H1 (cell line): ENCODE measurements at regions not wholly inside any gene's neighbourhood (a gene's known extent, or its start where the extent isn't known, plus 50 kb on each side); places are given as distances from the start of the nearest gene placed in this dataset.

ENCODE experiments used
- CEBPB ChIP-seq: IDR thresholded peaks from 2 replicates; pipeline ENCODE4 v1.6.1; 2012; ENCODE audit warnings: low read depth, low read length
- CTCF ChIP-seq, 3 experiments: IDR thresholded peaks; 1 replicate in 2 of 3; 2 replicates in 1 of 3; pipeline versions ENCODE4 v1.5.1 to v1.6.1; 2011; ENCODE audit warnings: low read length in 3 of 3, mild to moderate bottlenecking in 3 of 3, inconsistent platforms in 2 of 3, low read depth in 1 of 3, moderate library complexity in 1 of 3; ENCODE audit not compliant: insufficient read depth in 1 of 3; ENCODE audit errors: control extremely low read depth in 1 of 3
- EGR1 ChIP-seq: IDR thresholded peaks from 2 replicates; pipeline ENCODE4 v1.6.1; 2011; ENCODE audit warnings: low read depth, low read length, borderline replicate concordance
- EP300 ChIP-seq, 2 experiments: IDR thresholded peaks; 1 replicate in 1 of 2; 2 replicates in 1 of 2; pipeline ENCODE4 v1.6.1; 2011 to 2012; ENCODE audit warnings: low read depth in 2 of 2, low read length in 2 of 2, mild to moderate bottlenecking in 2 of 2, borderline replicate concordance in 1 of 2, inconsistent platforms in 1 of 2, moderate library complexity in 1 of 2
- EZH2 ChIP-seq: fragments of 200-600 bp; sonication (generic); IDR thresholded peaks from 2 replicates; pipeline ENCODE4 v1.7.1; 2012; ENCODE audit warnings: low read depth, mild to moderate bottlenecking, moderate library complexity, low read length, inconsistent platforms; ENCODE audit not compliant: severe bottlenecking
- GTF2F1 ChIP-seq: IDR thresholded peaks from 2 replicates; pipeline ENCODE4 v1.6.1; 2012; ENCODE audit warnings: low read depth, low read length, improper control_type of control experiment, borderline replicate concordance
- MAFK ChIP-seq: IDR thresholded peaks from 2 replicates; pipeline ENCODE4 v1.6.1; 2012; ENCODE audit warnings: low read depth, mild to moderate bottlenecking, improper control_type of control experiment, low read length
- RNF2 ChIP-seq: fragments of 200-900, 300-1000 bp; sonication (generic); IDR thresholded peaks from 2 replicates; pipeline ENCODE4 v1.7.1; 2016; ENCODE audit warnings: borderline replicate concordance, low read depth, mild to moderate bottlenecking, antibody characterized with exemption, low read length; ENCODE audit not compliant: poor library complexity, severe bottlenecking; ENCODE audit errors: missing control alignments
- SAP30 ChIP-seq: fragments of 300-600 bp; sonication (generic); IDR thresholded peaks from 2 replicates; pipeline ENCODE4 v1.7.1; 2012; ENCODE audit warnings: low read length, moderate library complexity, mild to moderate bottlenecking, inconsistent platforms; ENCODE audit not compliant: insufficient read depth, insufficient replicate concordance

GRCh38 chr13:86907156-86907555 is 764.0 kb upstream of the SLITRK5 start:
- no peak for TF ChIP-seq MAFK
- TF ChIP-seq CTCF (IDR thresholded peaks at IDR 0.05; ENCODE audit: control extremely low read depth in 1 of 3, insufficient read depth in 1 of 3, low read depth in 1 of 3, low read length in 3 of 3): no peak
- no peak for TF ChIP-seq EZH2
- no peak for TF ChIP-seq EGR1
- no peak for TF ChIP-seq EP300 (IDR thresholded peaks at IDR 0.05; ENCODE audit: borderline replicate concordance in 1 of 2, low read depth in 2 of 2, low read length in 2 of 2)
- TF ChIP-seq RNF2: no peak
- no peak for TF ChIP-seq SAP30
- TF ChIP-seq GTF2F1: no peak
- no peak for TF ChIP-seq CEBPB
